SK-N-SH treated with all-trans-retinoic acid at 6 μM for 48 hours (cell line): ENCODE measurements at regions not wholly inside any gene's neighbourhood (a gene's known extent, or its start where the extent isn't known, plus 50 kb on each side); places are given as distances from the start of the nearest gene placed in this dataset.

ENCODE experiments used
- ATAC-seq: fragments of 200-7000 bp; cut with Tn5 transposase; 3 replicates; pipeline ENCODE4 v1.9.1; 2020; ENCODE audit warnings: mild to moderate bottlenecking, moderate library complexity
- ARNTL ChIP-seq: fragments of 450-650 bp; formaldehyde crosslinking; IDR thresholded peaks from 2 replicates; pipeline ENCODE4 v1.5.0; 2020; ENCODE audit warnings: low read depth, mild to moderate bottlenecking, moderate library complexity, borderline replicate concordance
- ESRRG ChIP-seq: fragments of 250-450 bp; sonication (Bioruptor Pico); IDR thresholded peaks from 2 replicates; pipeline ENCODE4 v1.6.1; 2021; ENCODE audit warnings: mild to moderate bottlenecking
- GLIS3 ChIP-seq: fragments of 250-450 bp; sonication (Bioruptor Pico); IDR thresholded peaks from 2 replicates; pipeline ENCODE4 v1.5.0; 2020; ENCODE audit warnings: mild to moderate bottlenecking, moderate library complexity
- OSR1 ChIP-seq: fragments of 250-450 bp; sonication (Bioruptor Pico); IDR thresholded peaks from 2 replicates; pipeline ENCODE4 v1.8.0; 2022; ENCODE audit warnings: moderate library complexity, mild to moderate bottlenecking, inconsistent platforms
- PATZ1 ChIP-seq: fragments of 250-450 bp; sonication (Bioruptor Pico); IDR thresholded peaks from 2 replicates; pipeline ENCODE4 v1.8.0; 2020; ENCODE audit warnings: mild to moderate bottlenecking, moderate library complexity, borderline replicate concordance
- PPARA ChIP-seq: fragments of 250-450 bp; sonication (Bioruptor Pico); IDR thresholded peaks from 2 replicates; pipeline ENCODE4 v1.5.0; 2020; ENCODE audit warnings: mild to moderate bottlenecking, borderline replicate concordance
- RARB ChIP-seq: fragments of 250-450 bp; sonication (Bioruptor Pico); IDR thresholded peaks from 2 replicates; pipeline ENCODE4 v1.8.0; 2021; ENCODE audit warnings: mild to moderate bottlenecking, moderate library complexity
- SNAI2 ChIP-seq: fragments of 250-450 bp; sonication (Bioruptor Pico); IDR thresholded peaks from 2 replicates; pipeline ENCODE4 v1.5.0; 2020; ENCODE audit warnings: mild to moderate bottlenecking, moderate library complexity
- TOX ChIP-seq: fragments of 250-450 bp; sonication (Bioruptor Pico); IDR thresholded peaks from 2 replicates; pipeline ENCODE4 v1.8.0; 2021; ENCODE audit warnings: mild to moderate bottlenecking, moderate library complexity, borderline replicate concordance
- TSHZ2 ChIP-seq: fragments of 250-450 bp; sonication (Bioruptor Pico); IDR thresholded peaks from 2 replicates; pipeline ENCODE4 v1.5.0; 2020; ENCODE audit warnings: mild to moderate bottlenecking, moderate library complexity
- ZC3H10 ChIP-seq: fragments of 250-450 bp; sonication (Bioruptor Pico); IDR thresholded peaks from 2 replicates; pipeline ENCODE4 v1.5.1; 2021; ENCODE audit warnings: mild to moderate bottlenecking, moderate library complexity
- ZFP30 ChIP-seq: fragments of 450-650 bp; formaldehyde crosslinking; IDR thresholded peaks from 2 replicates; pipeline ENCODE4 v1.5.0; 2022; ENCODE audit warnings: mild to moderate bottlenecking, moderate library complexity
- ZNF565 ChIP-seq: fragments of 450-650 bp; formaldehyde crosslinking; conservative IDR thresholded peaks from 2 replicates; pipeline ENCODE4 v1.5.0; 2020; ENCODE audit warnings: low read depth, mild to moderate bottlenecking, moderate library complexity
- ZNF70 ChIP-seq: fragments of 450-650 bp; formaldehyde crosslinking; IDR thresholded peaks from 2 replicates; pipeline ENCODE4 v1.5.0; 2020; ENCODE audit warnings: mild to moderate bottlenecking, moderate library complexity
- ZNF8 ChIP-seq: fragments of 450-650 bp; formaldehyde crosslinking; IDR thresholded peaks from 2 replicates; pipeline ENCODE4 v1.5.0; 2020; ENCODE audit warnings: mild to moderate bottlenecking, moderate library complexity
- TF ChIP-seq, protein P1 (sequence below): fragments of 250-450 bp; sonication (Bioruptor Pico); IDR thresholded peaks from 2 replicates; pipeline ENCODE4 v1.8.0; 2021; ENCODE audit warnings: low read depth, mild to moderate bottlenecking, moderate library complexity, borderline replicate concordance
- TF ChIP-seq, protein P2 (sequence below): fragments of 250-450 bp; sonication (Bioruptor Pico); IDR thresholded peaks from 2 replicates; pipeline ENCODE4 v1.5.1; 2020; ENCODE audit warnings: low read depth, mild to moderate bottlenecking, moderate library complexity
- TF ChIP-seq, protein P3 (sequence below): fragments of 250-450 bp; sonication (Bioruptor Pico); IDR thresholded peaks from 2 replicates; pipeline ENCODE4 v1.5.1; 2021; ENCODE audit warnings: mild to moderate bottlenecking, moderate library complexity

DNA sequence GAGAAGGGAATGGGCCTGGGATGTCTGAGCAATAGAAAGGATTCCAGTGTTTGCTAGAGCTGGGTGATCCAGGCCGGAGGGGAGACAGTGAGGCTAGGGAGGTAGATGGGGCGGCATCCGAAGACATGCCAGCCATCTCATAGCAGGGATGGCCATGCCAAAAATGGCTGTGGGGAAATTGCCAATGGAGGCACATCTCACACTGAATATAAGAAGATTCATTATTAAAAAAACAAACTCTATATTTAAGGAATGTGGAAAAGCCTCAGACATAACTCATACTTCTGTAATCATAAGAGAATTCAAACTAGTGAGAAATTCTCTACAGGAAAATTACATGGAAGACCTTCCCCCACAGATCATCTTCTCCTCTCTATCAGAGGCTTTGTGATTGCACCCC lies 289.2 kb downstream of the FGF9 start:
- TF ChIP-seq, protein P1, sequence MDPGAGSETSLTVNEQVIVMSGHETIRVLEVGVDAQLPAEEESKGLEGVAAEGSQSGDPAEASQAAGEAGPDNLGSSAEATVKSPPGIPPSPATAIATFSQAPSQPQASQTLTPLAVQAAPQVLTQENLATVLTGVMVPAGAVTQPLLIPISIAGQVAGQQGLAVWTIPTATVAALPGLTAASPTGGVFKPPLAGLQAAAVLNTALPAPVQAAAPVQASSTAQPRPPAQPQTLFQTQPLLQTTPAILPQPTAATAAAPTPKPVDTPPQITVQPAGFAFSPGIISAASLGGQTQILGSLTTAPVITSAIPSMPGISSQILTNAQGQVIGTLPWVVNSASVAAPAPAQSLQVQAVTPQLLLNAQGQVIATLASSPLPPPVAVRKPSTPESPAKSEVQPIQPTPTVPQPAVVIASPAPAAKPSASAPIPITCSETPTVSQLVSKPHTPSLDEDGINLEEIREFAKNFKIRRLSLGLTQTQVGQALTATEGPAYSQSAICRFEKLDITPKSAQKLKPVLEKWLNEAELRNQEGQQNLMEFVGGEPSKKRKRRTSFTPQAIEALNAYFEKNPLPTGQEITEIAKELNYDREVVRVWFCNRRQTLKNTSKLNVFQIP (CRISPR knock-in tag) = no peak
- TF ChIP-seq PATZ1 (CRISPR knock-in tag) (no peak), RARB (CRISPR knock-in tag) (no peak), ZNF70 (CRISPR knock-in tag) (no peak), ARNTL (CRISPR knock-in tag) (no peak), TSHZ2 (no peak), ZFP30 (CRISPR knock-in tag) (no peak)
- TF ChIP-seq, protein P2, sequence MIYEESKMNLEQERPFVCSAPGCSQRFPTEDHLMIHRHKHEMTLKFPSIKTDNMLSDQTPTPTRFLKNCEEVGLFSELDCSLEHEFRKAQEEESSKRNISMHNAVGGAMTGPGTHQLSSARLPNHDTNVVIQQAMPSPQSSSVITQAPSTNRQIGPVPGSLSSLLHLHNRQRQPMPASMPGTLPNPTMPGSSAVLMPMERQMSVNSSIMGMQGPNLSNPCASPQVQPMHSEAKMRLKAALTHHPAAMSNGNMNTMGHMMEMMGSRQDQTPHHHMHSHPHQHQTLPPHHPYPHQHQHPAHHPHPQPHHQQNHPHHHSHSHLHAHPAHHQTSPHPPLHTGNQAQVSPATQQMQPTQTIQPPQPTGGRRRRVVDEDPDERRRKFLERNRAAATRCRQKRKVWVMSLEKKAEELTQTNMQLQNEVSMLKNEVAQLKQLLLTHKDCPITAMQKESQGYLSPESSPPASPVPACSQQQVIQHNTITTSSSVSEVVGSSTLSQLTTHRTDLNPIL (CRISPR knock-in tag) = no peak
- ATAC-seq = no peak

- TF ChIP-seq ZC3H10 = no peak
- no peak for TF ChIP-seq ESRRG (CRISPR knock-in tag)
- no peak for ATAC-seq
These were observed 293.8 kb downstream of the FGF9 start for GRCh38 chr13:21964686-21965085.

DNA sequence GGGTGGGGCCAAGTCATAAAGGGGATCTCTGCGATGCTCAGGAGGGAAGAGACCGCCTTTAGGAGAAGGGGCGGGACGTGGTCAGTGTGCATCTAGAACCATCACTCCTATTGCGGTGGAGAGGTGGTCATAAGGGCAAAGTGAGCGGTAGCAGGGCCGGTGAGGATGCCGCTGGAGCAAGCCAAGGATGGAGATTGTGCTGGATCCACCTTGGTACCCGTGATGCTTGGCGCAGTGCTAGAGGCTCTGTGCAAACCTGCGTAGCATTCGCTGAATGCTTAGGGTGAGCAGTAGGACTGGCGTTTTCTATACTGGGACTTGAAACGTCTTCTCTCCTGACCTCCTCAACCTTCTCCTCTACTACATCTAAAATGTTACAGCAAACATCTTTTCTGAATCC lies 294.2 kb downstream of the FGF9 start:
- TF ChIP-seq ZNF8 (CRISPR knock-in tag) (no peak), PPARA (CRISPR knock-in tag) (no peak), OSR1 (no peak), ARNTL (CRISPR knock-in tag) (no peak), TSHZ2 (no peak), SNAI2 (no peak), RARB (CRISPR knock-in tag) (no peak), ZNF565 (CRISPR knock-in tag) (no peak), PATZ1 (CRISPR knock-in tag) (no peak), TOX (CRISPR knock-in tag) (no peak), ESRRG (CRISPR knock-in tag) (no peak), GLIS3 (CRISPR knock-in tag) (no peak), ZC3H10 (no peak)
- TF ChIP-seq, protein P3, sequence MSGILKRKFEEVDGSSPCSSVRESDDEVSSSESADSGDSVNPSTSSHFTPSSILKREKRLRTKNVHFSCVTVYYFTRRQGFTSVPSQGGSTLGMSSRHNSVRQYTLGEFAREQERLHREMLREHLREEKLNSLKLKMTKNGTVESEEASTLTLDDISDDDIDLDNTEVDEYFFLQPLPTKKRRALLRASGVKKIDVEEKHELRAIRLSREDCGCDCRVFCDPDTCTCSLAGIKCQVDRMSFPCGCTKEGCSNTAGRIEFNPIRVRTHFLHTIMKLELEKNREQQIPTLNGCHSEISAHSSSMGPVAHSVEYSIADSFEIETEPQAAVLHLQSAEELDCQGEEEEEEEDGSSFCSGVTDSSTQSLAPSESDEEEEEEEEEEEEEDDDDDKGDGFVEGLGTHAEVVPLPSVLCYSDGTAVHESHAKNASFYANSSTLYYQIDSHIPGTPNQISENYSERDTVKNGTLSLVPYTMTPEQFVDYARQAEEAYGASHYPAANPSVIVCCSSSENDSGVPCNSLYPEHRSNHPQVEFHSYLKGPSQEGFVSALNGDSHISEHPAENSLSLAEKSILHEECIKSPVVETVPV = no peak
- TF ChIP-seq, protein P2 (CRISPR knock-in tag) = no peak
- TF ChIP-seq, protein P1 (CRISPR knock-in tag) = no peak
- TF ChIP-seq, all 23 proteins: peak for 0
- ATAC-seq = no peak
